ENCODE measurements at regions not wholly inside any gene's neighbourhood (a gene's known extent, or its start where the extent isn't known, plus 50 kb on each side); places are given as distances from the start of the nearest gene placed in this dataset.

DNA sequence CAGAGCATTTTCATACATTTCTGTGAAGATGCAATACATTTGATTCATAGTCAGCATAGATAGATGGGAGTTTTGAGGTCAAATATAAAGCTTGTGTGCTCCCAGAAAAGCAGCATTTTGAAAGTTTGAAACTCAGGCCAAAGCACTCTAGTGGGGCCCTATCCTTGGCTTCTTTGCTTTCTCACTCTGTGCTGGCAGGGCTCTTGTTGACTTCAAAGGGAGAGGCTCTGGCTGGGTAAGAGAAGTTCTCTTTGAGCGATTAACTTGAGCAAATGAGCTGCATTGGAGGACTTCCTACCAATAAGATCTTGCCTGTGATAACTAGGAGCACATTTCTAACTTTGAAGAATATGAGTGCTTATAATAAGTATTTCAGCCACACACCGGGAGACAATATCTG is 214.0 kb upstream of the RARB start:
- Histone ChIP-seq H4K20me1 (replicated peaks; ENCODE audit: insufficient read depth) (no peaks in the 10 kb centered on the region), H3K4me3 (no peak overlapping the region), H3F3A (replicated peaks; ENCODE audit: low read depth) (no peaks in the 10 kb centered on the region), H2AFZ (no peak overlapping the region), H3K4me1 (ENCODE audit: insufficient read depth) (no peaks in the 10 kb centered on the region), H3K4me2 (no peak overlapping the region), H3K9me2 (ENCODE audit: insufficient read depth) (peaks cover 9% of the 10 kb centered on the region; the same call in 1 of the 2 replicates), H3K36me3 (ENCODE audit: insufficient read depth) (no peaks in the 10 kb centered on the region), H3K79me2 (replicated peaks; ENCODE audit: insufficient read depth) (no peaks in the 10 kb centered on the region), H3K27ac (ENCODE audit: low read depth) (no peak overlapping the region), H3K27me3 (ENCODE audit: insufficient read depth) (no peaks in the 10 kb centered on the region)
- peaks cover 2% of the 10 kb centered on the region for H3K4me1 Mint-ChIP-seq
- no peaks in the 10 kb centered on the region; the same call in 2 of the 3 replicates for H3K9me3 Mint-ChIP-seq
- no peak overlapping the region for H3K27ac Mint-ChIP-seq
- TF ChIP-seq STAT1 (IDR thresholded peaks at IDR 0.05; ENCODE audit: unreplicated experiment) (no peak), ZNF114 (CRISPR knock-in tag; IDR thresholded peaks at IDR 0.05) (no peak), NANOG (IDR thresholded peaks at IDR 0.05; ENCODE audit: borderline replicate concordance) (no peak), ZNF331 (CRISPR knock-in tag; IDR thresholded peaks at IDR 0.05; ENCODE audit: low read depth) (no peak), JUNB (IDR thresholded peaks at IDR 0.05; ENCODE audit: unreplicated experiment) (no peak), CREB1 (CRISPR knock-in tag; IDR thresholded peaks at IDR 0.05; ENCODE audit: low read depth) (no peak), POLR2AphosphoS5 (IDR thresholded peaks at IDR 0.05; ENCODE audit: low read depth) (no peak), EZH2phosphoT487 (IDR thresholded peaks at IDR 0.05; ENCODE audit: unreplicated experiment) (no peak), EZH2 (IDR thresholded peaks at IDR 0.05; ENCODE audit: low read depth, unreplicated experiment) (no peak)
- TF ChIP-seq, protein P1, sequence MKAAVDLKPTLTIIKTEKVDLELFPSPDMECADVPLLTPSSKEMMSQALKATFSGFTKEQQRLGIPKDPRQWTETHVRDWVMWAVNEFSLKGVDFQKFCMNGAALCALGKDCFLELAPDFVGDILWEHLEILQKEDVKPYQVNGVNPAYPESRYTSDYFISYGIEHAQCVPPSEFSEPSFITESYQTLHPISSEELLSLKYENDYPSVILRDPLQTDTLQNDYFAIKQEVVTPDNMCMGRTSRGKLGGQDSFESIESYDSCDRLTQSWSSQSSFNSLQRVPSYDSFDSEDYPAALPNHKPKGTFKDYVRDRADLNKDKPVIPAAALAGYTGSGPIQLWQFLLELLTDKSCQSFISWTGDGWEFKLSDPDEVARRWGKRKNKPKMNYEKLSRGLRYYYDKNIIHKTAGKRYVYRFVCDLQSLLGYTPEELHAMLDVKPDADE (IDR thresholded peaks at IDR 0.05) = no peak
- TF ChIP-seq, protein P2, sequence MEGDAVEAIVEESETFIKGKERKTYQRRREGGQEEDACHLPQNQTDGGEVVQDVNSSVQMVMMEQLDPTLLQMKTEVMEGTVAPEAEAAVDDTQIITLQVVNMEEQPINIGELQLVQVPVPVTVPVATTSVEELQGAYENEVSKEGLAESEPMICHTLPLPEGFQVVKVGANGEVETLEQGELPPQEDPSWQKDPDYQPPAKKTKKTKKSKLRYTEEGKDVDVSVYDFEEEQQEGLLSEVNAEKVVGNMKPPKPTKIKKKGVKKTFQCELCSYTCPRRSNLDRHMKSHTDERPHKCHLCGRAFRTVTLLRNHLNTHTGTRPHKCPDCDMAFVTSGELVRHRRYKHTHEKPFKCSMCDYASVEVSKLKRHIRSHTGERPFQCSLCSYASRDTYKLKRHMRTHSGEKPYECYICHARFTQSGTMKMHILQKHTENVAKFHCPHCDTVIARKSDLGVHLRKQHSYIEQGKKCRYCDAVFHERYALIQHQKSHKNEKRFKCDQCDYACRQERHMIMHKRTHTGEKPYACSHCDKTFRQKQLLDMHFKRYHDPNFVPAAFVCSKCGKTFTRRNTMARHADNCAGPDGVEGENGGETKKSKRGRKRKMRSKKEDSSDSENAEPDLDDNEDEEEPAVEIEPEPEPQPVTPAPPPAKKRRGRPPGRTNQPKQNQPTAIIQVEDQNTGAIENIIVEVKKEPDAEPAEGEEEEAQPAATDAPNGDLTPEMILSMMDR (conservative IDR thresholded peaks at IDR 0.05; ENCODE audit: low read depth in 2 of 2) = no peak
- TF ChIP-seq, protein P3, sequence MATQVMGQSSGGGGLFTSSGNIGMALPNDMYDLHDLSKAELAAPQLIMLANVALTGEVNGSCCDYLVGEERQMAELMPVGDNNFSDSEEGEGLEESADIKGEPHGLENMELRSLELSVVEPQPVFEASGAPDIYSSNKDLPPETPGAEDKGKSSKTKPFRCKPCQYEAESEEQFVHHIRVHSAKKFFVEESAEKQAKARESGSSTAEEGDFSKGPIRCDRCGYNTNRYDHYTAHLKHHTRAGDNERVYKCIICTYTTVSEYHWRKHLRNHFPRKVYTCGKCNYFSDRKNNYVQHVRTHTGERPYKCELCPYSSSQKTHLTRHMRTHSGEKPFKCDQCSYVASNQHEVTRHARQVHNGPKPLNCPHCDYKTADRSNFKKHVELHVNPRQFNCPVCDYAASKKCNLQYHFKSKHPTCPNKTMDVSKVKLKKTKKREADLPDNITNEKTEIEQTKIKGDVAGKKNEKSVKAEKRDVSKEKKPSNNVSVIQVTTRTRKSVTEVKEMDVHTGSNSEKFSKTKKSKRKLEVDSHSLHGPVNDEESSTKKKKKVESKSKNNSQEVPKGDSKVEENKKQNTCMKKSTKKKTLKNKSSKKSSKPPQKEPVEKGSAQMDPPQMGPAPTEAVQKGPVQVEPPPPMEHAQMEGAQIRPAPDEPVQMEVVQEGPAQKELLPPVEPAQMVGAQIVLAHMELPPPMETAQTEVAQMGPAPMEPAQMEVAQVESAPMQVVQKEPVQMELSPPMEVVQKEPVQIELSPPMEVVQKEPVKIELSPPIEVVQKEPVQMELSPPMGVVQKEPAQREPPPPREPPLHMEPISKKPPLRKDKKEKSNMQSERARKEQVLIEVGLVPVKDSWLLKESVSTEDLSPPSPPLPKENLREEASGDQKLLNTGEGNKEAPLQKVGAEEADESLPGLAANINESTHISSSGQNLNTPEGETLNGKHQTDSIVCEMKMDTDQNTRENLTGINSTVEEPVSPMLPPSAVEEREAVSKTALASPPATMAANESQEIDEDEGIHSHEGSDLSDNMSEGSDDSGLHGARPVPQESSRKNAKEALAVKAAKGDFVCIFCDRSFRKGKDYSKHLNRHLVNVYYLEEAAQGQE (IDR thresholded peaks at IDR 0.05; ENCODE audit: unreplicated experiment) = no peak
- TF ChIP-seq, protein P4, sequence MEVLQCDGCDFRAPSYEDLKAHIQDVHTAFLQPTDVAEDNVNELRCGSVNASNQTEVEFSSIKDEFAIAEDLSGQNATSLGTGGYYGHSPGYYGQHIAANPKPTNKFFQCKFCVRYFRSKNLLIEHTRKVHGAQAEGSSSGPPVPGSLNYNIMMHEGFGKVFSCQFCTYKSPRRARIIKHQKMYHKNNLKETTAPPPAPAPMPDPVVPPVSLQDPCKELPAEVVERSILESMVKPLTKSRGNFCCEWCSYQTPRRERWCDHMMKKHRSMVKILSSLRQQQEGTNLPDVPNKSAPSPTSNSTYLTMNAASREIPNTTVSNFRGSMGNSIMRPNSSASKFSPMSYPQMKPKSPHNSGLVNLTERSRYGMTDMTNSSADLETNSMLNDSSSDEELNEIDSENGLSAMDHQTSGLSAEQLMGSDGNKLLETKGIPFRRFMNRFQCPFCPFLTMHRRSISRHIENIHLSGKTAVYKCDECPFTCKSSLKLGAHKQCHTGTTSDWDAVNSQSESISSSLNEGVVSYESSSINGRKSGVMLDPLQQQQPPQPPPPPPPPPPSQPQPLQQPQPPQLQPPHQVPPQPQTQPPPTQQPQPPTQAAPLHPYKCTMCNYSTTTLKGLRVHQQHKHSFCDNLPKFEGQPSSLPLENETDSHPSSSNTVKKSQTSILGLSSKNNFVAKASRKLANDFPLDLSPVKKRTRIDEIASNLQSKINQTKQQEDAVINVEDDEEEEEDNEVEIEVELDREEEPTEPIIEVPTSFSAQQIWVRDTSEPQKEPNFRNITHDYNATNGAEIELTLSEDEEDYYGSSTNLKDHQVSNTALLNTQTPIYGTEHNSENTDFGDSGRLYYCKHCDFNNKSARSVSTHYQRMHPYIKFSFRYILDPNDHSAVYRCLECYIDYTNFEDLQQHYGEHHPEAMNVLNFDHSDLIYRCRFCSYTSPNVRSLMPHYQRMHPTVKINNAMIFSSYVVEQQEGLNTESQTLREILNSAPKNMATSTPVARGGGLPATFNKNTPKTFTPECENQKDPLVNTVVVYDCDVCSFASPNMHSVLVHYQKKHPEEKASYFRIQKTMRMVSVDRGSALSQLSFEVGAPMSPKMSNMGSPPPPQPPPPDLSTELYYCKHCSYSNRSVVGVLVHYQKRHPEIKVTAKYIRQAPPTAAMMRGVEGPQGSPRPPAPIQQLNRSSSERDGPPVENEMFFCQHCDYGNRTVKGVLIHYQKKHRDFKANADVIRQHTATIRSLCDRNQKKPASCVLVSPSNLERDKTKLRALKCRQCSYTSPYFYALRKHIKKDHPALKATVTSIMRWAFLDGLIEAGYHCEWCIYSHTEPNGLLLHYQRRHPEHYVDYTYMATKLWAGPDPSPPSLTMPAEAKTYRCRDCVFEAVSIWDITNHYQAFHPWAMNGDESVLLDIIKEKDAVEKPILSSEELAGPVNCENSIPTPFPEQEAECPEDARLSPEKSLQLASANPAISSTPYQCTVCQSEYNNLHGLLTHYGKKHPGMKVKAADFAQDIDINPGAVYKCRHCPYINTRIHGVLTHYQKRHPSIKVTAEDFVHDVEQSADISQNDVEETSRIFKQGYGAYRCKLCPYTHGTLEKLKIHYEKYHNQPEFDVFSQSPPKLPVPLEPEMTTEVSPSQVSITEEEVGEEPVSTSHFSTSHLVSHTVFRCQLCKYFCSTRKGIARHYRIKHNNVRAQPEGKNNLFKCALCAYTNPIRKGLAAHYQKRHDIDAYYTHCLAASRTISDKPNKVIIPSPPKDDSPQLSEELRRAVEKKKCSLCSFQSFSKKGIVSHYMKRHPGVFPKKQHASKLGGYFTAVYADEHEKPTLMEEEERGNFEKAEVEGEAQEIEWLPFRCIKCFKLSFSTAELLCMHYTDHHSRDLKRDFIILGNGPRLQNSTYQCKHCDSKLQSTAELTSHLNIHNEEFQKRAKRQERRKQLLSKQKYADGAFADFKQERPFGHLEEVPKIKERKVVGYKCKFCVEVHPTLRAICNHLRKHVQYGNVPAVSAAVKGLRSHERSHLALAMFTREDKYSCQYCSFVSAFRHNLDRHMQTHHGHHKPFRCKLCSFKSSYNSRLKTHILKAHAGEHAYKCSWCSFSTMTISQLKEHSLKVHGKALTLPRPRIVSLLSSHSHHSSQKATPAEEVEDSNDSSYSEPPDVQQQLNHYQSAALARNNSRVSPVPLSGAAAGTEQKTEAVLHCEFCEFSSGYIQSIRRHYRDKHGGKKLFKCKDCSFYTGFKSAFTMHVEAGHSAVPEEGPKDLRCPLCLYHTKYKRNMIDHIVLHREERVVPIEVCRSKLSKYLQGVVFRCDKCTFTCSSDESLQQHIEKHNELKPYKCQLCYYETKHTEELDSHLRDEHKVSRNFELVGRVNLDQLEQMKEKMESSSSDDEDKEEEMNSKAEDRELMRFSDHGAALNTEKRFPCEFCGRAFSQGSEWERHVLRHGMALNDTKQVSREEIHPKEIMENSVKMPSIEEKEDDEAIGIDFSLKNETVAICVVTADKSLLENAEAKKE (CRISPR knock-in tag; IDR thresholded peaks at IDR 0.05) = no peak
- no peak for DNase-seq (ENCODE audit: low spot score)
- ATAC-seq = no peak
- no peaks in the 10 kb centered on the region for H3K27me3 Mint-ChIP-seq (ENCODE audit: insufficient read depth, low read depth, poor library complexity)
- no peak overlapping the region for H3K4me3 Mint-ChIP-seq
- no peaks in the 10 kb centered on the region for H3K36me3 Mint-ChIP-seq (ENCODE audit: low read depth)
